NCI-H2227 (cell line): ENCODE measurements at regions not wholly inside any gene's neighbourhood (a gene's known extent, or its start where the extent isn't known, plus 50 kb on each side); places are given as distances from the start of the nearest gene placed in this dataset.
"Not testable (repeated sequence)": the region's sequence is repeated elsewhere in the genome, so short reads cannot be mapped to it uniquely, and the experiment has no call there.

ENCODE experiments used
- DNase-seq: peaks from one replicate; lab custom pipeline; 2025; ENCODE audit not compliant: unreplicated experiment; lab: John Stamatoyannopoulos, UW

DNA sequence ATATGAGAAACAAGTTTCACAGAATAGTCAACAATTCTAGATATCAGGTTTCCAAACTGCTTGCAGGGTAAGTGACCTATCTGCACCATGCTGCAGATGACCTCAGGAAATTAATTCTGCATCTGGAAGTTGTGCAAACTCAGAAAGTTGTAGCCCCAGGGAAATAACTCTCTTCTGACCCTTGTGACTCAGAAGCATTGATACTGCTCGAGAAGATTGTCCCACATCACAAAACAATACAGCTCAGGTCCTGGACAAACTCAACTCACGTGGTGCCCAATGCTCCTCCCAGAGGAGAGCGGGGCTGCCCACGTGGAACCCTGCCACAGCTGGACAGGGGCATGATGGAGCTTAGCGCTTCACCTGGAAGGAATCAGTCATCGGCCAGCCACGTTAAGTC, 221.9 kb upstream of the LRRC61 start:
- DNase-seq: not testable (repeated sequence)

DNA sequence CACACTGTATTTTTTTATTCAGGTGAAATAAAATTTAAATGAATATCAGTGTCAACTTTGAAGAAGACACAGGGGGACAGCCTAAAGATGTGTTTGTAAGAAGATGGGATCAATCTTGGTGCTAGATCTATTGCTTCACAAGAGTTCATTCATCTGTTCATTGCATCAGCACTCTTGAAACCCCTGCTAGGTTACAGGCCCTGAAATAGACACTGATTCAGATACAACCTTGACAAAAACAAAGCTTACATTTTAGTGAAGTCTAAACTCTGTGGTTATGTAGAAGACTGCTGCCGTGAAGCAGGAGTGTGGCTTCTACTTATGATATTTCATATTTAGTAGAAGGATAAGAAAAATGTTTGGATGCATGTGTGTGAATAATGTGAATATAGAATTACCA, 215.9 kb upstream of the LRRC61 start:
- DNase-seq: not testable (repeated sequence)

DNA sequence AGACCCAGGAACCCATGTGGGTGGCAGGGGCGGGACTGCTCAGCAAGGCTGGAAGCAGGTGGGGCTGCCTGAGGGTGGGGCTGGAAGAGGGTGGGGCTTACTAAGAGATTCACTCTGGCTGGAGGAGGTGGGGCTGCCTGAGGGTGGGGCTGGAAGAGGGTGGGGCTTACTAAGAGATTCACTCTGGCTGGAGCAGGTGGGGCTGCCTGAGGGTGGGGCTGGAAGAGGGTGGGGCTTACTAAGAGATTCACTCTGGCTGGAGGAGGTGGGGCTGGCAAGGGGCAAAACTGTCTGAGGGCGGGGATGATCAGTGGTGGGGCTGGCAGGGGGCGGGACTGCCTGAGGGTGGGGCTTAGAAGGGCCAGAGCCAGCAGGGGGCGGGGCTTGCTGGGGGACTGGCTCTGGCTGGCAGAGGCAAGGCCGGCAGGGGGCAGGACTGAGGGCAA, 212.8 kb upstream of the LRRC61 start:
- not testable (repeated sequence) for DNase-seq

DNA sequence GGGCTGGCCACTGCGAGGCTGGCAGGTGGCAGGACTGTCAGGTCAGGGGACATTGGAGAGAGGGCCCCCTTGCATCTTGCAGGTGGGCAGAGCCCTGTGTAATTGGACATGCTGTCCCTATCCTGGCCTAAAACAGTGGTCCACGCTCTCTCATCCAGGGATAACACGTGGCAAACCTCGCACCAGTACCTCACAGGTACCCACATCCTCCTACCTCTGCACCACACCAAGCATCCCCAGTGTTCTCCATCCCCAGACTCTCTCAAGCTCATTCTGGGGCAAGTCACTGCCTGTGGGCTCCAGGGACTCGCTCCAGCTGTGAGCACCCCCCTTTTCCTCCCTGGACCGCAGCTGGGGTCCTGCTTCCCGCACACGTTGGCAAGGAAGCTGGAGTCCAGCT, 212.3 kb upstream of the LRRC61 start:
- not testable (repeated sequence) for DNase-seq

DNA sequence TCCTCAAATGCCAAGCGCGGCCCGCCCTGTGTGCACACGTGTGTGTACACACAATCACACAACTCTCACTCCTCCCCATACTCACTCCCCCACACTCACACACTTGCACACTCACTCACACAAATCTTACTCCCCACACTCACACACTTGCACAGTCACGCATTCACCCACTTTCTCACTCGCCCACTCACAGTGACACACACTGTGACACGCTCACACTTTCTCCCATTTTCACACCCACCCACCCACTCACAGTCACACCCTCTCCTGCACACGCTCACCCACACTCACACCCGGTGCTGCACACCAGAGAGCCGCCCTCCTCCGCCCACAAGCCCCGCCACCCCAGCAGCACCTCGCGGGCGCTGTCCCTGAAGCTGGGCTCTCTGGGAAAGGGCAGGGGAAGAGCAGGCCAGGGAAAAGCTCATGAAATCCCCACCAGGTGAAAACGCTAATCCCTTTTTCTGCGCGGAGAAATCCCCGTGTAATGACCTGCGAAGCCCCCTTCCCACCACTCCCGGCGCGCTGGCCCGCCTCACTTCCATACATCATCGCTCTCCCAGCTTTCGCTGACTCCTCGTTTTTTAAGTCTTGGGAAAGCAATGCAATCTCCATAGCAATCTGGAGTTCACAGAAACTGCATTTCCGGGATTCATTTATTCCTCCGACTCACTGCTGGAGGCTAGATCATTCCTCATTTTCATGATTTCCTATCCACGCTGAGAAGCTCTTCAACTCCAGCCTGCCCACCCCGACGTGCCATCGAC, 211.6 kb upstream of the LRRC61 start:
- DNase-seq: not testable (repeated sequence)

DNA sequence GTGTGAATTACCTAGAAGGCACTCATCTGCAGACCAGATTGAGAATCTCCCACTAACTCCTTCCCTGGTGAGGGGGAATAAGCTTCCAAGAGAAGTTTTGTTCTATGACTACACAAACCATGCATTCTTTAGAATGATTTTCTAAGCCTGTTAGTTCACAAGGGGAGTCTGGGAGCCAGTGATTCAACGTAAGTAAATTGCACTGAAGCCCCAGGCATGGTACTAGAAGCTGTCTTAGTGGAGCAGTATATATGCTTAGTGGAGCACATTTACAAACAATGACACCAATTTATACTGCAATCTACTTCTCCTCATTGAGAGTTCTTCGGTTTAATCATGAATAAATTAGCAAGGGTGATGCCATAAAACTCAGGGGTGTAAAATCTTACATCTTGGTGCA, 209.9 kb upstream of the LRRC61 start:
- DNase-seq: not testable (repeated sequence)

DNA sequence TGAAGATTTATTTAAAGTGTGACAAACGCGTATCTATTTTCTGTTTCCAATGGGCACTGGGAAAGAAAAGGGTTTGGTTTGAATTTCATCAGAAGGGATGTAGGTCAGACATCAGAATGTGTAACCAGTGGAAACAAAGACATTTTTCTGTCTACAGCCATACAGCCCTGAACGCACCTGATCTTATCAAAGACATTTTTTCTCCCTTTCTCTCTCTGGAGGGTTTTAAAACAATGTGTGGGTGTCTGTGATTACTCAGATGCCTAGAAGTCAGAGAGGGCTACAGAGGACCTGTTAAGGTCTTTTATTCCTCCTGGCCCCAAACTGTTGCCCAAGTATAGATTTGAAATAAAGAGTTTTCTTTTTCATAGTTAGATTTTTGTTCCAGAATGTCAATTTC, 208.6 kb upstream of the LRRC61 start:
- not testable (repeated sequence) for DNase-seq

DNA sequence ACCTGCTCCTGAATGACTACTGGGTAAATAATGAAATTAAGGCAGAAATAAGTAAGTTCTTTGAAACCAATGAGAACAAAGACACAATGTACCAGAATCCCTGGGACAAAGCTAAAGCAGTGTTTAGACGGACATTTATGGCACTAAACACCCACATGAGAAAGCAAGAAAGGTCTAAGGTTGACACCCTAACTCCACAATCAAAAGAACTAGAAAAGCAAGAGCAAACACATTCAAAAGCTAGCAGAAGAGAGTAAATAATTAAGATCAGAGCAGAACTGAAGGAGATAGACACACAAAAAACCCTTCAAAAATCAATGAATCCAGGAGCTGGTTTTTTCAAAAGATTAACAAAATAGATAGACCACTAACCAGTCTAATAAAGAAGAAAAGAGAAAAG, 203.2 kb upstream of the LRRC61 start:
- DNase-seq: not testable (repeated sequence)

DNA sequence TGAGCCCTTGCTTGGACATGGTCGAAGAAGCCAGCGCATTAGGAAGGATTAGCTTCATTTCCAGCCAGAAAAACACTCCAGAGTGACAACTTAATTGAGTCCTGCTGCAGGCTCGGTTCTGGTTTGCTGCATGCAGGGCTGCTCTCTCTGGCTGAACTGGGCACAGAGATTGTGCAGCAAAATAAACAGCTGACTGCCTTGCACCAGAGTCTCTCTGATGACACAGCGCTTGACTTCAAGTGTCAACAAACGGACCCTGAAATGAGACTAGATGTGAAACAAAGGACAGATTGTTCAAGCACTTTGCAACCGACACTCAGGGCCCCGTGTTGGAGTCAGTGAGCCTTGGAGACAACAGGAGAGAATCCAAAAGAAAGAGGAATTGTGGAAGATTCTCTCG, 197.3 kb upstream of the LRRC61 start:
- DNase-seq: not testable (repeated sequence)

DNA sequence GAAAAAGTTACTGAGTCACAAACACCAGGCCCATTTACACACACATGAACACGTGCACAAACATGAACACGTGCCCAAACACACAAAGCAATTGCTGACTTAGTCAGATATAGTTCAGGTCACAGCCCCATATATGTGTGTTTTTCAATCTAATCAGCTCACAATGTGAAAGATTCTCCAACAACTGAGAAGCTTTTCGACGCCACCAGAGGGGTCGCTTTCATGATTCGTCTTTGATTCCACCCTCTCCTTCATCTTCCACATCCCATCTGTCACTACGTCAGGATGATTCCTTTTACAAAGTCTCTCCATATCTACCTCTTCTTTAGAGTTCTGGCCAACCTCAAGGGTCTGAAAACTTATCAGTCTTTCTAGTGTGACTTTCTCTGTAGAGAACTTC, 188.7 kb upstream of the LRRC61 start:
- DNase-seq: not testable (repeated sequence)

DNA sequence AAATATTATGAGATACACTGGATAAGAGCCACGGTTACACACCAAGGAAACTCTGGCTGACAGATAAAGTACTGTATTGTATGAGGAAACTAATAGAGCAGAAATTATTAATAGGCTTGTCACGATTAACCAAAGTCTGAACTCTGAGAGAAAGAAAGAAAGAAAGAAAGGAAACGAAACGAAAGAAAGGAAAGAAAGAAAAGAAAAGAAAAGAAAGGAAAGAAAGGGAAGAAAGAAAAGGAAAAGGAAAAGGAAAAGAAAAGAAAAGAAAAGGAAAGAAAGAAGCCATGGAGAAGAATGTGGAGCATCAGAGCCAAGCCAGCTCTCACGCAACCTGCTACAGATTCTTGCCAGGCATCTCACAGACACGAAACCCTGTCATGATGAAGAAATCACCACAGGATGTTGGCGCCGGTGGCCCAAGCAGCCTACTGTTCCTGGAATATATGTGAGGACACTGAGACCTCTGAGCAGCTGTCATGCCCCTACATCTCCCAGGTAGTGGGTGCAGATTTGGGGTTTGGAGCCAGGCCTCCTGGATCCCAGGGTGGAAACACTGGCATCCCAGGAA, 187.4 kb upstream of the LRRC61 start:
- DNase-seq: not testable (repeated sequence)

DNA sequence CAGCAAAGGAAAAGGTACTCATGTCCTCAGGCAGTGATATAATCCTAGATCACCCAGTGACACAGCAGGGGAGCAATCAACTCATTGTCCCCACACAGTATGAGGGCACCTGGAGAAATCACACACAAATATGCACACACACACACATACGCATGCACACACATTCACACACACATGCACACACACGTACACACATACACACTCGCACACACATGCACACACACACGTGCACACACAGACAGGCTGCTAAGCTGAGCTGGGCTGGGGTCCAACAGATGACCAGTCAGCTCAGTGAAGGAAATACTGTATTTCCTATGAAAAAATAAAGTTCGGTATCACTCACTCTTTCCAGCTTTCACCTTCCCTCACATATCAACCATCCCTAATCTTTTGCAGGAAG, 183.3 kb upstream of the LRRC61 start:
- DNase-seq: not testable (repeated sequence)

DNA sequence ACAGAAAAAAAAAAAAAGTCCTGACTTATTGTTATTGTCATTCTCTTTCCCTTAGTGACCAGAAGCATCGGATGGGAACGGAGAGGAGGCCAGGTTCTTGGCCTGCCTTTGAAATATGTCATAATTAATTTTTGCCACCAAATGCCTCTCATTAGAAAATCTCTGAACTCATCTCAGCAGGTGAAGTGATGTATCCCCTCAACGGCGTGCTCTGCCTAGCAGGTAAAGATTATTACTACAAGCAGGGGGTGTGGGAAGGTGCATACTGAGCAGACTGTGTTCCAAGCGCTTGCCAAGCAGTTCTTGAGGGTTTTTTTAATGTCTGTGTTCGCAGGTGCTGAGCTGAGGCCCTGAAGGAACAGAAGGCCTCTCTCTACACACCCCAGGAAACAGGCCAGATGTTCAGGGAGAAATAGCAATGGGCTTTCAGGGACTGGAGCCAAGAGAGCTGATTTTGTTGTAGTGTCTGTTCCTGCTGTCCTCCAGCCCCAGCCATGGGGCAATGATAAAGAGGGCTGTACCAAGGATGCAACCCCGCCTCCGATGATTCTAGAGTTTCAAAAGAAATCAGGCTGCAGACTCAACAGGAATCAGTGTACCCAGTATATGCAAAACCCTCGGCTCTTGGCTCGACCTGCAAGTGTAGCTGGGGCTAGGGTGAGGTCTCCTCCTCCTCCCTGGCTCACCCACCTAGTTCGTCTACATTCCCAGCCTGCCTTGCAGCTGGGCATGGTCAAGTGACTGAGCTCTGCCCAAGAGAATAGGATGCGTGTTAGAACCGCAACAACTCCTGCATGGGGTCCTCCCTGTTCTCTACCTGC, 181.4 kb upstream of the LRRC61 start:
- not testable (repeated sequence) for DNase-seq

DNA sequence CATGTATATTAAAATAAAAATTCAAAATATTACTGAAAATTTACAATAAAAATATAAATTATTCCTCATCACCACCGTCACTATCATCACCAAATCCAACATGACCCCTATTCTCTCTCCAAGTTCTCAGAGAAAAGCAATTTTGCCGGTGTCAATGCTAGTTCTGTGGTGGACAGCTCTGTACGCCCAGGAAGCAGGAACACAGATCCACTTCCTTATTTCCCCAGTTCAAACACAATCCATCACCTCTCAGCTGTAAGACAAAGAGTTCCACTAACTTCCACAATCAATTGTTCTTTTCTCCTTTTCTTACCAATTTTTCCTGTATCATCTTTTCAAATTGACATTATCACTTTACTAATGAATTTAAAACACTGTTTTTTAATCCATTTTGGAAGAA, 177.0 kb upstream of the LRRC61 start:
- not testable (repeated sequence) for DNase-seq

DNA sequence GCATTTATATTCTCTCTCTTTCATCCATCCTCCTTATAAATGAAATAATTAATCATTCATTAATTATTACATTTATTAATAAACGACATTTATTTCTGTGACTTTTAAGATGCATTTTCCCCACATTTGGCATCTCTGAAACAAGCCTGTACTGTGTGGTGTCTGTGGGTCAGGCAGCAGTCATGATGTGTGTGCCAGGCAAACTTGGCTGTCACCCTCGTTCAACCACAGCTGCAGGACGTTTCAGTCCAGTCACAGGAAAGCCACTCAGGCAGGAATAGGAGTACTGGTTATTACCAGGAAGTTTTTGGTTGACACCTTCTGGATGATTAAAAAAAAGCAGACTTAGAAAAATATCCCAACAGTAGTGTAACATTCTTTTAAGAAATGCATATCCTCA, 175.6 kb upstream of the LRRC61 start:
- DNase-seq: not testable (repeated sequence)

DNA sequence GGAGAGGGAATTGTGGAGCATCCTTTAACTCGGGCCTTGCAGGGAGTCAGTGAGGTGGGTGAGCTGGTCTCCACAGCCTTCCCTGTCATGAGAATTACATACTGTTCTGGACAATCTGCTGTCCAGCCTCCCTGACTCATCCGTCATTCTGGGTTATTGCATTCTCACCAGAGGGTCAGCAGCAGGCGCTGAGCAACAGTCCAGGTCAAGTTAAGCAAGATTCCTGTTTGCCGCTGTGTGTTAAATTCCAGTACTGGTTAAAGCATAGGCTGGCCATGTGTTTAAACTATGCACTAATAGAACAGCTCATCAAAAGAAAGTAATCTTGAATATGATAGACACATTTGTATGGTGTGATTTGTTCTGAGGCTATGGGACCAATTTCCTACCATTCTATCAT, 167.1 kb upstream of the LRRC61 start:
- DNase-seq: not testable (repeated sequence)

DNA sequence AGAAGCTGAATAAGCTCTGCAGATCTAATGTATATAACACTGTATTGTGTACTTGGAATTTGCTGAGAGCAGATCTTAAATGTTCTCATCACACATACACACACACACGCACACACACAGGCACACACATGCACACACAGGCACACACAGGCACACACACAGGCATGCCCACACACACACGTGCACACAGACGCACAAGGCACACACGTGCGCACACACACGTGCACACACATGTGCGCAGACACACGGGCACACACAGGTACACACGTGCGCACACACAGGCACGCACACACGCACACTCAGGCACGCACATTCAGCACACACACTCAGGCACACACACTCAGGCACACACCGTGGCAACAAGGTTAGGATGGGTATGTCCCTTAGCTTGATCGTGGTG, 164.5 kb upstream of the LRRC61 start:
- not testable (repeated sequence) for DNase-seq

DNA sequence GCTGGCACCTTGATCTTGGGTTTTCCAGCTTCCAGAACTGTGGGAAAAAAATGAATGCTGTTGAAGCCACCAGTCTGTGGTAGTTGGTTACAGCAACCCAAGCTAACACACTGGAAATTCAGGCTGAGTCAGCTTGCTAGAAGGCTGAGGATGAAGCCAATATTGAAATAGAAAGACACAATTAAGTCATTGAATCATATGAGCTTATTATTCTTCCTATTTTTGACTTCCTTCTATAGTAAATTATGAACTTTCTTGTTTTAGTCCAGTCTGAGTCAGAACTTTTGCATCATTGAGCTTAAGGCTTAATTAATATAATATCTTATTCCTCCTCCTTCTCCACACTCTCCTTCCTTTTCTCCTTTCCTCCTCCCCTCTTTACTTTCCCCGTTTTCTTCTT, 153.6 kb upstream of the LRRC61 start:
- DNase-seq: not testable (repeated sequence)

DNA sequence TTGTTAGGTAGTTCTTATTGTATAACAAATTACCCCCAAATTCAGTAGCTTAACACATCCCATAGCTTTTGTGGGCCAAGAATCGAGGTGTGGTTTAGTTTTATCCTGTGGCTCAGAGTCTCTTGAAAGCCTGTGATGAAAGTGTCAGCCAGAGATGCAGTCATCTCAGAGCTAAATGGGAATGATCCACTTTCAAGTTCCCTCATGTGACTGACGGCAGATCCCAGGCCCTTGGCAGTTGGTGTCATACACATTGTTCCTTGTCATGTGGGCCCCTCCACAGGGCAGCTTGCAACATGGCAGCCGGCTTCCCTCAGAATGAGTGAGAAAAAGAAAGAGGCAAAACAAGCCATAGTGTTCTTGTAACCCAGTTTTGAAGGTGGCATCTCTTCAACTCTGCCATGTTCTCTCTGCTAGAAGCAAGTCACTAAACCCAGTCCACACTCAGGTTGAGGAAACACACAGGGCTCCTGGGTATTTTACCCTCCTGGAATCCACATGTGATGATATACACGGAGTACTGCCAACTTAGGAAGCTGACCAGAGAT, 153.1 kb upstream of the LRRC61 start:
- not testable (repeated sequence) for DNase-seq

DNA sequence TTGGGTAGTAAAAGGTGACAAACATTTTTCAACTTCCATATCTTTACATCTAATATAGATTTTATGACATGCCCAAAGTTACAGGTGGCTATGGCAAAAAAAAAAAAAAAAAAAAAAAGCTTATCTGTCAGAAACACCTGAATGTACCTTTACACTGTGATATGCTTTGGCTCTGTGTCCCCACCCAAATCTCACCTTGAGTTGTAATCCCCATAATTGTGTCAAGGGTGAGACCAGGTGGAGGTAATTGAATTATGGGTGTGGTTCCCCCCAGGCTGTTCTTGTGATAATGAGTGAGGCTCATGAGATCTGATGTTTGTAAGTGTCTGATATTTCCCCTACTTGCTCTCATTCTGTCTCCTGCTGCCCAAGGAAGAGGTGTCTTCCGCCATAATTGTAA, 139.6 kb upstream of the LRRC61 start:
- not testable (repeated sequence) for DNase-seq

DNA sequence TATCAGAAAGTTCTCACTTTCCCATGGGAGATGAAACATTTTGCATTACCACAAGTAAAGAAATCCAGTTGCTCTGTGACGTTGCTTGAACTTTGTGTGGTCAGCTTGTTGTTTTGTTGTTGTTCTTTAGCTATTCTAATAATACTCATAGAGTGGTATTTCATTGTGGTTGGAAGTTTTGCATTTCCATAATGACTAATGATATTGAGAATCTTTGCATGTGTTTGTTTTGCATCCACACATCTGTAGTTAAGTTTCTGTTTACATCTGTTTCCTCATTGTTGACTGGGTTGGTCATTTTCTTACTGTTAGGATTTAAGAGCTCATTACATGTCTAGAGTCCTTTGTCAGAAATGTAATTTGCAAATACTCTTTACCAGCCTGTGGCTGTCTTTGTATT, 133.2 kb upstream of the LRRC61 start:
- DNase-seq: not testable (repeated sequence)
